GM21381 (cell line): ENCODE measurements at regions not wholly inside any gene's neighbourhood (a gene's known extent, or its start where the extent isn't known, plus 50 kb on each side); places are given as distances from the start of the nearest gene placed in this dataset.
"Not testable (repeated sequence)": the region's sequence is repeated elsewhere in the genome, so short reads cannot be mapped to it uniquely, and the experiment has no call there.

Experiments
- ATAC-seq: cut with Tn5 transposase; IDR thresholded peaks from one replicate; pipeline ENCODE4 v1.9.1; 2021; ENCODE audit warnings: mild to moderate bottlenecking, moderate library complexity; ENCODE audit not compliant: unreplicated experiment

GRCh38 chr1:61581251-61581650, 143.7 kb downstream of the TM2D1 start:
- no peak for ATAC-seq

GRCh38 chr1:61580417-61580816, 144.5 kb downstream of the TM2D1 start:
- no peak for ATAC-seq

GRCh38 chr1:61579802-61580201, 145.1 kb downstream of the TM2D1 start:
- no peak for ATAC-seq

- no peak for ATAC-seq
These were observed 152.9 kb downstream of the TM2D1 start for GRCh38 chr1:61572046-61572445.

GRCh38 chr1:61570191-61570590, 154.8 kb downstream of the TM2D1 start:
- ATAC-seq, result no peak

GRCh38 chr1:61569303-61569621, 155.7 kb downstream of the TM2D1 start:
- no peak for ATAC-seq

GRCh38 chr1:61568460-61569302, 156.3 kb downstream of the TM2D1 start:
- ATAC-seq, result no peak

- ATAC-seq, result no peak
These were observed 158.8 kb downstream of the TM2D1 start for GRCh38 chr1:61566177-61566576.

- ATAC-seq, result no peak
These were observed 161.3 kb downstream of the TM2D1 start for GRCh38 chr1:61563611-61564010.

GRCh38 chr1:61561666-61562065, 163.3 kb downstream of the TM2D1 start:
- ATAC-seq, result no peak

- no peak for ATAC-seq
These were observed 164.6 kb downstream of the TM2D1 start for GRCh38 chr1:61560385-61560784.

- ATAC-seq, result no peak
These were observed 168.3 kb downstream of the TM2D1 start for GRCh38 chr1:61556631-61557030.

- ATAC-seq, result no peak
These were observed 172.2 kb downstream of the TM2D1 start for GRCh38 chr1:61552630-61553305.

- not testable (repeated sequence) for ATAC-seq
These were observed 177.6 kb downstream of the TM2D1 start for GRCh38 chr1:61547302-61547701.

- ATAC-seq, result not testable (repeated sequence)
These were observed 180.1 kb downstream of the TM2D1 start for GRCh38 chr1:61544870-61545269.

- not testable (repeated sequence) for ATAC-seq
These were observed 181.4 kb downstream of the TM2D1 start for GRCh38 chr1:61543498-61543897.

- ATAC-seq, result no peak
These were observed 185.1 kb downstream of the TM2D1 start for GRCh38 chr1:61539720-61540462.

- no peak for ATAC-seq
These were observed 186.7 kb downstream of the TM2D1 start for GRCh38 chr1:61538228-61538627.

GRCh38 chr1:61536174-61537108, 188.5 kb downstream of the TM2D1 start:
- ATAC-seq, result no peak

GRCh38 chr1:61534847-61535246, 190.1 kb downstream of the TM2D1 start:
- no peak for ATAC-seq

- ATAC-seq, result no peak
These were observed 191.4 kb downstream of the TM2D1 start for GRCh38 chr1:61533546-61533945.
